Endothelial cell of umbilical vein (primary cell): ENCODE measurements at regions not wholly inside any gene's neighbourhood (a gene's known extent, or its start where the extent isn't known, plus 50 kb on each side); places are given as distances from the start of the nearest gene placed in this dataset.

Experiments
- CTCF ChIP-seq, 2 donors: IDR thresholded peaks; 1 replicate in 1 of 2; 2 replicates in 1 of 2; pipeline ENCODE4 v1.5.1; 2011; ENCODE audit warnings: low read length in 2 of 2, mild to moderate bottlenecking in 2 of 2, moderate library complexity in 2 of 2, control low read depth in 1 of 2, inconsistent platforms in 1 of 2, low read depth in 1 of 2; ENCODE audit not compliant: insufficient read depth in 1 of 2; ENCODE audit errors: extremely low read depth in 1 of 2
- EZH2 ChIP-seq: IDR thresholded peaks from 2 replicates; pipeline ENCODE4 v1.6.1; 2012; ENCODE audit warnings: borderline replicate concordance, low read depth, mild to moderate bottlenecking, moderate library complexity, low read length, inconsistent platforms; ENCODE audit not compliant: severe bottlenecking
- FOS ChIP-seq: IDR thresholded peaks from 2 replicates; pipeline ENCODE4 v1.6.1; 2011; ENCODE audit warnings: mild to moderate bottlenecking, low read length, moderate library complexity, borderline replicate concordance; ENCODE audit not compliant: insufficient read depth
- POLR2A ChIP-seq: IDR thresholded peaks from 2 replicates; pipeline ENCODE4 v1.6.1; 2012; ENCODE audit warnings: low read depth, mild to moderate bottlenecking, control low read depth, low read length
- POLR2AphosphoS5 ChIP-seq: IDR thresholded peaks from 2 replicates; pipeline ENCODE4 v1.6.1; 2012; ENCODE audit warnings: low read depth, mild to moderate bottlenecking, control low read depth, low read length, moderate library complexity; ENCODE audit not compliant: insufficient read depth

GRCh38 chr15:37252530-37252929, 152.2 kb upstream of the MEIS2 start:
- TF ChIP-seq CTCF (IDR thresholded peaks at IDR 0.05; ENCODE audit: extremely low read depth in 1 of 2, insufficient read depth in 1 of 2, low read depth in 1 of 2, low read length in 2 of 2): no peak
- no peak for TF ChIP-seq EZH2
- TF ChIP-seq POLR2A: no peak
- no peak for TF ChIP-seq POLR2AphosphoS5
- no peak for TF ChIP-seq FOS
